Esophagus squamous epithelium (tissue), 4 donors: ENCODE measurements at regions not wholly inside any gene's neighbourhood (a gene's known extent, or its start where the extent isn't known, plus 50 kb on each side); places are given as distances from the start of the nearest gene placed in this dataset.

Source experiments
- POLR2A ChIP-seq, 4 donors: fragments of 450-650 bp; IDR thresholded peaks; one replicate each; pipeline ENCODE4 v1.6.1; 2017; ENCODE audit warnings: antibody characterized with exemption in 4 of 4, mild to moderate bottlenecking in 4 of 4, moderate library complexity in 3 of 4
- TF ChIP-seq, protein P1 (sequence below), 6 experiments: fragments of 450-650 bp in 4 of 6; fragments of 200-600 bp in 2 of 6; sonication (generic) in 2 of 6; IDR thresholded peaks; one replicate each; pipeline ENCODE4 v1.5.1; 2016 to 2019; ENCODE audit warnings: antibody characterized with exemption in 6 of 6, mild to moderate bottlenecking in 4 of 6, moderate library complexity in 4 of 6

DNA sequence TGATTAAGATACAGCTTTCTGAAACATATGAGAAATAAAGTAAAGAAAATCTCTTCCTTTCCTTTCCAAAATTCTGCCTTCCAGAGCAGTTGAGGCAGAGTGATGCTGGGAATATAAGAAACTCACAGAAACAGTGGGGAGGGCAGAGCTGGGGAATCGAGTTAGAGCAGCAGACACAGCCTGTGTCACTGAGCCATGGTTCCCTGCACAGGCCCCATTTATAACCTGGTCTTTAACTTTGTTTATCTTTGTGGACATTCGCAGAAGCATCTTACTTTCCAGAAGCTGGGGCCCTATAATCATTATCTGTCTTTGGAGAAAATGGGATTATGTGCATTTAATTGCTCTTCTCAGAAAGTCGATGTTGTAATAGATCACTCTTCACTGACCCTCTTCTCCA lies 349.1 kb downstream of the SETD4 start:
- TF ChIP-seq POLR2A (IDR thresholded peaks at IDR 0.05) = no peak
- TF ChIP-seq, protein P1, sequence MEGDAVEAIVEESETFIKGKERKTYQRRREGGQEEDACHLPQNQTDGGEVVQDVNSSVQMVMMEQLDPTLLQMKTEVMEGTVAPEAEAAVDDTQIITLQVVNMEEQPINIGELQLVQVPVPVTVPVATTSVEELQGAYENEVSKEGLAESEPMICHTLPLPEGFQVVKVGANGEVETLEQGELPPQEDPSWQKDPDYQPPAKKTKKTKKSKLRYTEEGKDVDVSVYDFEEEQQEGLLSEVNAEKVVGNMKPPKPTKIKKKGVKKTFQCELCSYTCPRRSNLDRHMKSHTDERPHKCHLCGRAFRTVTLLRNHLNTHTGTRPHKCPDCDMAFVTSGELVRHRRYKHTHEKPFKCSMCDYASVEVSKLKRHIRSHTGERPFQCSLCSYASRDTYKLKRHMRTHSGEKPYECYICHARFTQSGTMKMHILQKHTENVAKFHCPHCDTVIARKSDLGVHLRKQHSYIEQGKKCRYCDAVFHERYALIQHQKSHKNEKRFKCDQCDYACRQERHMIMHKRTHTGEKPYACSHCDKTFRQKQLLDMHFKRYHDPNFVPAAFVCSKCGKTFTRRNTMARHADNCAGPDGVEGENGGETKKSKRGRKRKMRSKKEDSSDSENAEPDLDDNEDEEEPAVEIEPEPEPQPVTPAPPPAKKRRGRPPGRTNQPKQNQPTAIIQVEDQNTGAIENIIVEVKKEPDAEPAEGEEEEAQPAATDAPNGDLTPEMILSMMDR (IDR thresholded peaks at IDR 0.05) = no peak
